Breast epithelium (tissue), 4 donors: ENCODE measurements at regions not wholly inside any gene's neighbourhood (a gene's known extent, or its start where the extent isn't known, plus 50 kb on each side); places are given as distances from the start of the nearest gene placed in this dataset.

Source experiments
- DNase-seq, 2 donors: peaks; one replicate each; pipeline ENCODE4 v3.0.0-alpha.2; 2019; ENCODE audit warnings: low spot score in 2 of 2
- H3K27ac ChIP-seq, 2 donors: fragments of 200-600 bp; sonication (generic) in 1 of 2; one replicate each; pipeline ENCODE4 v1.5.1; 2016 to 2019; ENCODE audit warnings: mild to moderate bottlenecking in 1 of 2
- H3K27me3 ChIP-seq, 2 donors: fragments of 200-600 bp; sonication (generic) in 1 of 2; one replicate each; pipeline versions ENCODE4 v1.5.1 to v1.6.0; 2017 to 2019; ENCODE audit warnings: control low read depth in 1 of 2, mild to moderate bottlenecking in 1 of 2
- H3K36me3 ChIP-seq: fragments of 200-600 bp; one replicate; pipeline ENCODE4 v1.5.1; 2019
- H3K4me1 ChIP-seq, 2 donors: fragments of 200-600 bp; sonication (generic); one replicate each; pipeline ENCODE4 v1.5.1; 2016 to 2019; ENCODE audit warnings: control low read depth in 1 of 2
- H3K4me3 ChIP-seq, 3 donors: fragments of 200-600 bp; sonication (generic); 1 replicate in 2 of 3; 2 replicates in 1 of 3; pipeline ENCODE4 v1.5.1; 2016 to 2019; ENCODE audit warnings: mild to moderate bottlenecking in 3 of 3, moderate library complexity in 2 of 3
- H3K9me3 ChIP-seq, 2 donors: fragments of 200-600 bp; sonication (generic) in 1 of 2; one replicate each; pipeline ENCODE4 v1.5.1; 2016 to 2019; ENCODE audit warnings: control low read depth in 1 of 2
- POLR2A ChIP-seq: fragments of 450-650 bp; IDR thresholded peaks from one replicate; pipeline ENCODE4 v1.6.1; 2016; ENCODE audit warnings: antibody characterized with exemption, mild to moderate bottlenecking, moderate library complexity
- POLR2AphosphoS5 ChIP-seq, 3 donors: sonication (generic); formaldehyde crosslinking; IDR thresholded peaks; one replicate each; pipeline ENCODE4 v1.6.1; 2017; ENCODE audit warnings: antibody characterized with exemption in 3 of 3
- intact Hi-C: fragments of 100-400 bp; cut with DNase I; formaldehyde crosslinking; loops from one replicate; pipeline ENCODE4 v1.15.1; 2023; ENCODE audit warnings: low total_unique reads
- TF ChIP-seq, protein P1 (sequence below), 3 donors: fragments of 450-650 bp; IDR thresholded peaks; one replicate each; pipeline ENCODE4 v1.5.1; 2016 to 2017; ENCODE audit warnings: antibody characterized with exemption in 3 of 3, mild to moderate bottlenecking in 3 of 3, moderate library complexity in 3 of 3

DNA sequence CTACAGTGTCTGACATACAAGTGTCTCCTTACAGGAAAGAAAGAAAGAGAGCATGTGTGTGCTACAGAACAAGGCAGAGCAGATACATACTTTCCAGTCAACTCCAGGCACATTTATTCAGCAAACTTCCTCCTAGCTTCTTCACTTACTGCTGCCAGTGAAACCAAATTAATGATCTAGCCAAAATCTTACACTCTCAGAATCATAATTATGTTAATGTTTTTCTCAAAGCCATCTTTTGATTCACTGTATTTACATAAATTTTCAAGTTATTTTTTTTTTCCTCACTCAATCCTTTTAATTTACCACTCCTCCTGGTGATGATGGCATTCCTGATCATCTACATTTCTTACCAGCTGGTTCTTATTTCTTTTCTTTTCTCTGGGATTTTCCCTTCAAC lies 326.7 kb downstream of the IGSF11 start:
- H3K9me3 ChIP-seq = no peaks in the 10 kb centered on the region
- DNase-seq = no peak
- no peaks in the 10 kb centered on the region for H3K4me1 ChIP-seq
- H3K36me3 ChIP-seq = no peaks in the 10 kb centered on the region
- no peak overlapping the region for H3K4me3 ChIP-seq
- H3K27me3 ChIP-seq = no peaks in the 10 kb centered on the region
- intact Hi-C loops = loop anchor here (5.0 kb wide), 1 partner anchor 631 kb away; no protein-coding TSS in a partner anchor
- TF ChIP-seq POLR2AphosphoS5 (IDR thresholded peaks at IDR 0.05) = no peak
- TF ChIP-seq POLR2A = no peak
- TF ChIP-seq, protein P1, sequence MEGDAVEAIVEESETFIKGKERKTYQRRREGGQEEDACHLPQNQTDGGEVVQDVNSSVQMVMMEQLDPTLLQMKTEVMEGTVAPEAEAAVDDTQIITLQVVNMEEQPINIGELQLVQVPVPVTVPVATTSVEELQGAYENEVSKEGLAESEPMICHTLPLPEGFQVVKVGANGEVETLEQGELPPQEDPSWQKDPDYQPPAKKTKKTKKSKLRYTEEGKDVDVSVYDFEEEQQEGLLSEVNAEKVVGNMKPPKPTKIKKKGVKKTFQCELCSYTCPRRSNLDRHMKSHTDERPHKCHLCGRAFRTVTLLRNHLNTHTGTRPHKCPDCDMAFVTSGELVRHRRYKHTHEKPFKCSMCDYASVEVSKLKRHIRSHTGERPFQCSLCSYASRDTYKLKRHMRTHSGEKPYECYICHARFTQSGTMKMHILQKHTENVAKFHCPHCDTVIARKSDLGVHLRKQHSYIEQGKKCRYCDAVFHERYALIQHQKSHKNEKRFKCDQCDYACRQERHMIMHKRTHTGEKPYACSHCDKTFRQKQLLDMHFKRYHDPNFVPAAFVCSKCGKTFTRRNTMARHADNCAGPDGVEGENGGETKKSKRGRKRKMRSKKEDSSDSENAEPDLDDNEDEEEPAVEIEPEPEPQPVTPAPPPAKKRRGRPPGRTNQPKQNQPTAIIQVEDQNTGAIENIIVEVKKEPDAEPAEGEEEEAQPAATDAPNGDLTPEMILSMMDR (IDR thresholded peaks at IDR 0.05) = no peak
- no peak overlapping the region for H3K27ac ChIP-seq

GRCh38 chr3:118710532-118710931 lies 324.1 kb downstream of the IGSF11 start:
- DNase-seq = no peak
- no peak for TF ChIP-seq POLR2A
- TF ChIP-seq, protein P1 (IDR thresholded peaks at IDR 0.05) = no peak
- no peak for TF ChIP-seq POLR2AphosphoS5 (IDR thresholded peaks at IDR 0.05)
- Histone ChIP-seq H3K4me1 (no peaks in the 10 kb centered on the region), H3K4me3 (no peak overlapping the region), H3K27ac (no peak overlapping the region), H3K27me3 (no peaks in the 10 kb centered on the region), H3K9me3 (no peaks in the 10 kb centered on the region), H3K36me3 (no peaks in the 10 kb centered on the region)
- intact Hi-C loops = no loop called here

GRCh38 chr3:118713502-118714207 lies 321.0 kb downstream of the IGSF11 start:
- DNase-seq = no peak
- intact Hi-C loops = no loop called here
- Histone ChIP-seq H3K4me1 (no peaks in the 10 kb centered on the region), H3K36me3 (no peaks in the 10 kb centered on the region), H3K4me3 (no peak overlapping the region), H3K27me3 (no peaks in the 10 kb centered on the region), H3K27ac (no peak overlapping the region), H3K9me3 (no peaks in the 10 kb centered on the region)
- TF ChIP-seq POLR2AphosphoS5 (IDR thresholded peaks at IDR 0.05) (no peak), POLR2A (no peak)
- TF ChIP-seq, protein P1 (IDR thresholded peaks at IDR 0.05) = no peak

DNA sequence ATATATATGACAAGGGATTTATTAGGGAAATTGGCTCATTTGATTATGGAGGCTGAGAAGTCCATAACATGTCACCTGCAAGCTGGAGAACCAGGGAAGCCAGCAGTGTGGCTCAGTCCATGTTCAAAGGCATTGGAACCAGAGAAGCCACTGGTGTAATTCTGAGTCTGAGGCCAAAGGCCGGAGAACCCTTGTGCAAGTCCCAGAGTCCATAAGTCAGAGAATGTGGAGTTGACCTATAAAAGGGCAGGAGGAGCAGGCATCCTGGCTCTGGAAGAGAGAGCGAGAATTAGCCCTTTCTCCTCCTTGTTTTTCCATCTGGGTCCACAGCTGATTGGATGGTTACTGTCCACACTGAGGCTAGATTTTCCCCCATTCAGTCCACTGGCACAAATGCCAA lies 319.8 kb downstream of the IGSF11 start:
- H3K4me1 ChIP-seq = no peaks in the 10 kb centered on the region
- intact Hi-C loops = no loop called here
- TF ChIP-seq POLR2AphosphoS5 (IDR thresholded peaks at IDR 0.05) (no peak), POLR2A (no peak)
- TF ChIP-seq, protein P1 (IDR thresholded peaks at IDR 0.05) = no peak
- H3K4me3 ChIP-seq = no peak overlapping the region
- no peak overlapping the region for H3K27ac ChIP-seq
- no peaks in the 10 kb centered on the region for H3K36me3 ChIP-seq
- no peak for DNase-seq
- H3K27me3 ChIP-seq = no peaks in the 10 kb centered on the region
- peaks cover 3 to 9% of the 10 kb centered on the region in 2 donors for H3K9me3 ChIP-seq

DNA sequence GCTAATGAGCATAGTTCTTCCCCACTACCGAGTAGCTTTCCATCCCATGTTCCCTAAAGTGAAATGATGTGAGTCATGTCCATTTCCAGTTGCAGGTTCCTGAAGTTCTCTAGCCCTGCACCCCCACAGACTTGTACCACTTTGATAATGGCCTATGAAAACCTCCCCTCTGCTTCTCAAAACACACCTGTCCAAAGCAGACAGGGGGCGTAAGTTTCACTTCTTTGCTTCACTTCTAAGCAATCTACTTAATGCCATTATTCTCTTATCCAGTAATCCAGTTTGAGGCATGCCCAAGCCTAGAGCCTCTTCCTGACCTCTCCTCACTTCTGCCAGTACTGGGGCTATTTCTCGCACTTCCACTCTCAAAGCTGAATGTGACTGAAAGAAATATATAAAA lies 305.1 kb downstream of the IGSF11 start:
- no peaks in the 10 kb centered on the region for H3K27me3 ChIP-seq
- no peak overlapping the region for H3K27ac ChIP-seq
- H3K4me1 ChIP-seq = no peaks in the 10 kb centered on the region
- no peak for DNase-seq
- intact Hi-C loops = no loop called here
- H3K9me3 ChIP-seq = no peaks in the 10 kb centered on the region
- TF ChIP-seq POLR2A (no peak), POLR2AphosphoS5 (IDR thresholded peaks at IDR 0.05) (no peak)
- TF ChIP-seq, protein P1 (IDR thresholded peaks at IDR 0.05) = no peak
- no peak overlapping the region for H3K4me3 ChIP-seq
- no peaks in the 10 kb centered on the region for H3K36me3 ChIP-seq
